ENCODE measurements at regions not wholly inside any gene's neighbourhood (a gene's known extent, or its start where the extent isn't known, plus 50 kb on each side); places are given as distances from the start of the nearest gene placed in this dataset.

DNA sequence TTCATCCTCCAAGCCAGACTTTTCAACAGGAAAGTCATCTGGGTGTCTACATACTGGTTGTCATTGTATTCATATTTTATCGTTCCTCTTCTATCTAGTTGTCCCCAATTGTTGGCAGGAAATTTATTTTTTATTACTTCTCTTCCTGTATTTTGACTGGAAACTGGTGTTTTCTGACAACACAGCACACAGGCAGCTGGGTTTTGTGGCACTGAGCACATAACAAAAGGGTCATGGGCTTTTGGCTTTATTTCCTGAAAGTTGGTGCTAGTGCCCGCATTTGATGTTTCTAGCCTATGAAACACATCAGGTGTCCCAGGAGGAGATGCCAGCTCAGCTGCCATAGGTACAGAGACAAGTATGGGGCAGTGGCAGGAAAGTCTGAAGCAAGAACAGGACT lies 126.4 kb downstream of the TMEM17 start:
- no peak for TF ChIP-seq POLR2A (IDR thresholded peaks at IDR 0.05)
- TF ChIP-seq POLR2AphosphoS5 (IDR thresholded peaks at IDR 0.05): no peak
- no peak for DNase-seq (ENCODE audit: low spot score in 2 of 2)
- intact Hi-C loops (cut with DNase I; ENCODE audit: low total_unique reads): no loop called here
- no peaks in the 10 kb centered on the region for H3K27me3 ChIP-seq
- no peaks in the 10 kb centered on the region for H3K36me3 ChIP-seq
- no peak overlapping the region for H3K4me3 ChIP-seq
- H3K27ac ChIP-seq: no peak overlapping the region
- H3K9me3 ChIP-seq: no peaks in the 10 kb centered on the region
- no peaks in the 10 kb centered on the region for H3K4me1 ChIP-seq

DNA sequence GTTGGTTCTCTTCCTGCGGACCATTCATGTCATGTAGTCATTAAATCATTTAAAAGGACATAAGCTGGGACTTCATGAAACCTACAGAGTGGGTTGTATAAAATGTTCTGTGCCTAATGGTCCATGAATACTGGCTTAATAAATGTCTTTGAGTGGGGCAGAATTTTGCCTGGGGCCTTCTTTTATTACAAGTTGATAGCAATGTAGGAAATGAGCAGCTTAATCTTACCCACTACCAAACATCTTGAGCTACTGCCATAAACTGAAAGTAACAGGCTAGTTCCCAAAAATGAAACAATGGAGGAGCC lies 130.9 kb downstream of the TMEM17 start:
- H3K4me1 ChIP-seq: no peaks in the 10 kb centered on the region
- H3K36me3 ChIP-seq: no peaks in the 10 kb centered on the region
- H3K27me3 ChIP-seq: no peaks in the 10 kb centered on the region
- intact Hi-C loops (cut with DNase I; ENCODE audit: low total_unique reads): no loop called here
- H3K27ac ChIP-seq: no peak overlapping the region
- DNase-seq (ENCODE audit: low spot score in 2 of 2): no peak
- TF ChIP-seq POLR2A (IDR thresholded peaks at IDR 0.05) (no peak), POLR2AphosphoS5 (IDR thresholded peaks at IDR 0.05) (no peak)
- TF ChIP-seq, protein P1, sequence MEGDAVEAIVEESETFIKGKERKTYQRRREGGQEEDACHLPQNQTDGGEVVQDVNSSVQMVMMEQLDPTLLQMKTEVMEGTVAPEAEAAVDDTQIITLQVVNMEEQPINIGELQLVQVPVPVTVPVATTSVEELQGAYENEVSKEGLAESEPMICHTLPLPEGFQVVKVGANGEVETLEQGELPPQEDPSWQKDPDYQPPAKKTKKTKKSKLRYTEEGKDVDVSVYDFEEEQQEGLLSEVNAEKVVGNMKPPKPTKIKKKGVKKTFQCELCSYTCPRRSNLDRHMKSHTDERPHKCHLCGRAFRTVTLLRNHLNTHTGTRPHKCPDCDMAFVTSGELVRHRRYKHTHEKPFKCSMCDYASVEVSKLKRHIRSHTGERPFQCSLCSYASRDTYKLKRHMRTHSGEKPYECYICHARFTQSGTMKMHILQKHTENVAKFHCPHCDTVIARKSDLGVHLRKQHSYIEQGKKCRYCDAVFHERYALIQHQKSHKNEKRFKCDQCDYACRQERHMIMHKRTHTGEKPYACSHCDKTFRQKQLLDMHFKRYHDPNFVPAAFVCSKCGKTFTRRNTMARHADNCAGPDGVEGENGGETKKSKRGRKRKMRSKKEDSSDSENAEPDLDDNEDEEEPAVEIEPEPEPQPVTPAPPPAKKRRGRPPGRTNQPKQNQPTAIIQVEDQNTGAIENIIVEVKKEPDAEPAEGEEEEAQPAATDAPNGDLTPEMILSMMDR (IDR thresholded peaks at IDR 0.05): no peak
- peaks cover 5 to 16% of the 10 kb centered on the region in 2 donors for H3K9me3 ChIP-seq
- no peak overlapping the region for H3K4me3 ChIP-seq

DNA sequence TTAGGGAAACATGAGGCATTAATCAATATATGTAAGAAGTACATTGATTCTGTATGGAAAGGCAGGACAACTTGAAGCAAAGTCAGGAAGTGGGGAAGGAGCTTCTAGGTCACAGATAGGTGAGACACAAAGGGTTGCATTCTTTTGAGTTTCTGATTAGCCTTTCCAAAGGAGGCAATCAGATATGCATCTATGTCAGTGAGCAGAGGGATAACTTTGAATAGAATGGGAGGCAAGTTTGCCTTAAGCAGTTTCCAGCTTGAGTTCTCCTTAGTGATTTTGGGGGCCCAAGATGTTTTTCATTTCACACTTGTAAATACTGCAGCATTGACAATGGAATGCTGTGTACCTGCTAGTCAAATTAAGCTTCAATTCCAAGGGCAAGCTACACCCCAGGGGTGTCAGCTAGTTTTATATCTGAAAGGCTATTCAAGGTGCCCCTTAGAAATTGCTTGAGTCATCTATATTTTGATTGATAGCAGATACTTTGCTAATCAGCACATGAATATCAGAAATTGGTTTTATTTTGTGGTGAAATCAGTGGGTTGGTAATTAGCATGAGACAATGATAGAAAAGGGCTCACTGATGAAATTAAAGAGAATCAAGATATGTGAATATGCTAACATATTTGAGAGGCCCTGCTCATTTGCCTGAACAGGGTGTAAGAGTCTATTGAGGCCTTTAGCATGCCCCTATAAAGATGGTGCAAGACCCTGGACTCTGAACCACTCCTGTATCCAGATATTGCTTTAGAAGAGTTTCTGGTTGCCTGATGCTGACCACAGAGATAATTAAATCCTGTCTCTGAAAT lies 131.5 kb downstream of the TMEM17 start:
- no peak overlapping the region for H3K27ac ChIP-seq
- H3K27me3 ChIP-seq: no peaks in the 10 kb centered on the region
- intact Hi-C loops (cut with DNase I; ENCODE audit: low total_unique reads): no loop called here
- no peak overlapping the region for H3K4me3 ChIP-seq
- no peak for DNase-seq (ENCODE audit: low spot score in 2 of 2)
- no peaks in the 10 kb centered on the region for H3K4me1 ChIP-seq
- H3K36me3 ChIP-seq: no peaks in the 10 kb centered on the region
- peaks cover 5 to 16% of the 10 kb centered on the region in 2 donors for H3K9me3 ChIP-seq
- no peak for TF ChIP-seq POLR2AphosphoS5 (IDR thresholded peaks at IDR 0.05)
- TF ChIP-seq POLR2A (IDR thresholded peaks at IDR 0.05): no peak
- TF ChIP-seq, protein P1 (IDR thresholded peaks at IDR 0.05): no peak

DNA sequence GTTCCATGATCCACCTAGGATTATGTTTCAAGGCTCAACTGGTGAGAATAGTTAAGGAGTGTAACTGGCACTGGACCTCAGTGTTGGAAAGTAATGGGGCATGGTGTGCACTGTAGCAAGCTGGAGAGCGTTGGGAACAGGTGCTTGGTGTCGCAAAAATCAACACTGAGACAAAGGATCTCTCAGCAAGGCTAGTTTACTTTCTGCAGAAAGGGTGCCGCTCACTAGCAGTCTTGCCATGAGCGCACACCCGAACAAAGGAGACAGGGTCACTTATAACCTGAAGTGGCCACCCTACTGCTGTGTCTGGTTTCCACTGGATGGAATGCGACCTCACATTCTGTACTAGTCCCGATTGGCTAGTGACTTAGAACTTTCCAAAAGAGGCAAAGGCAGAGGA lies 133.2 kb downstream of the TMEM17 start:
- Histone ChIP-seq H3K36me3 (no peaks in the 10 kb centered on the region), H3K27me3 (no peaks in the 10 kb centered on the region), H3K4me1 (no peaks in the 10 kb centered on the region), H3K4me3 (no peak overlapping the region), H3K27ac (no peak overlapping the region), H3K9me3 (peaks cover 5 to 16% of the 10 kb centered on the region in 2 donors)
- intact Hi-C loops (cut with DNase I; ENCODE audit: low total_unique reads): no loop called here
- TF ChIP-seq POLR2A (IDR thresholded peaks at IDR 0.05) (no peak), POLR2AphosphoS5 (IDR thresholded peaks at IDR 0.05) (no peak)
- TF ChIP-seq, protein P1 (IDR thresholded peaks at IDR 0.05): no peak
- DNase-seq (ENCODE audit: low spot score in 2 of 2): no peak

DNA sequence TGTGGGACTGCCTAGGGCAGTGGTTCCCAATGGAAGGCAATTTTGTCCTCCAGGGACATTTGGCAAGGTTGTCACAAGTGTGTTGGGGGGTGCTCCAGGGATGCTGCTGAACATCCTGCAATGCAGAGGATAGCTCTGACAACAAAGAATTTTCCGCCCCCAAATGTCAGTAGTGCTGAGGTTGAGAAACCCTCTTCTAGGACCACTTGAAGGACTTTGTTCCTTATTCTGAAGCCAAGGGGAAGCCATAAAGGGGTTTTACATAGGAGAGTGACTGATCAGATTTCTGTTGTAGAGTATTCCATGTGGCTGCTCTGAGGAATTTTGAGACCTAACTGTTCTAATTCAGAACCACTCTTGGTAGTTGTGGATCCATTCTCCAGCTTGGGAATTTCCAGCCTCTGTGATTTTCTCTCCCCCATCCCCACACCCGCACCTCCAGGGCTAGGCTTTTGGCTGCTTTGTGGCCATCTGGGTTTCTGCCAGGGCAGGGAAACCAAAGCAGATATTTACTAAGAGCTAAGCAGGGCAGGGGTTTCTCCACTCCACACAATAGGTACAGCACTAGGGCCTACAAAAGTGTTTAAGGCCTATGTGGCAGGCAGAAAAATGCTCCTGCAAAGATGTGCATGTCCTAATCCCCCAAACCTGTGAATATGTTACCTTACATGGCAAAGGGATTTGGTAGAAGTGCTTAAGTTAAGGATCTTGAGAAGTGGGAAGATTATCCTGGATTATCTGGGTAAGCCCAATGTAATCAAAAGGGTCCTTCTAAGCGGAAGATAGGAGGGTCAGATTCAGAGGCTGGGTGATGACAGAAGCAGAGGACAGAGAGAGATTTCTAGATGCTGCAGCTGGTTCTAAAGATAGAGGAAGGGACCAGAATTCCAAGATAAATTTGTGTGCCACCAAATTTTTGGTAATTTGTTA lies 135.4 kb downstream of the TMEM17 start:
- Histone ChIP-seq H3K4me1 (no peaks in the 10 kb centered on the region), H3K27ac (no peak overlapping the region), H3K27me3 (no peaks in the 10 kb centered on the region), H3K9me3 (peaks cover 5 to 16% of the 10 kb centered on the region in 2 donors), H3K4me3 (no peak overlapping the region), H3K36me3 (no peaks in the 10 kb centered on the region)
- intact Hi-C loops (cut with DNase I; ENCODE audit: low total_unique reads): no loop called here
- DNase-seq (ENCODE audit: low spot score in 2 of 2): no peak
- TF ChIP-seq POLR2AphosphoS5 (IDR thresholded peaks at IDR 0.05) (no peak), POLR2A (IDR thresholded peaks at IDR 0.05) (no peak)
- TF ChIP-seq, protein P1 (IDR thresholded peaks at IDR 0.05): no peak

Data from breast epithelium (tissue), 4 donors.